HG02870 (cell line): ENCODE measurements at regions not wholly inside any gene's neighbourhood (a gene's known extent, or its start where the extent isn't known, plus 50 kb on each side); places are given as distances from the start of the nearest gene placed in this dataset.
"Not testable (repeated sequence)": the region's sequence is repeated elsewhere in the genome, so short reads cannot be mapped to it uniquely, and the experiment has no call there.

Experiments
- ATAC-seq: cut with Tn5 transposase; IDR thresholded peaks from one replicate; pipeline ENCODE4 v1.9.1; 2021; ENCODE audit warnings: mild to moderate bottlenecking, moderate library complexity; ENCODE audit not compliant: unreplicated experiment

DNA sequence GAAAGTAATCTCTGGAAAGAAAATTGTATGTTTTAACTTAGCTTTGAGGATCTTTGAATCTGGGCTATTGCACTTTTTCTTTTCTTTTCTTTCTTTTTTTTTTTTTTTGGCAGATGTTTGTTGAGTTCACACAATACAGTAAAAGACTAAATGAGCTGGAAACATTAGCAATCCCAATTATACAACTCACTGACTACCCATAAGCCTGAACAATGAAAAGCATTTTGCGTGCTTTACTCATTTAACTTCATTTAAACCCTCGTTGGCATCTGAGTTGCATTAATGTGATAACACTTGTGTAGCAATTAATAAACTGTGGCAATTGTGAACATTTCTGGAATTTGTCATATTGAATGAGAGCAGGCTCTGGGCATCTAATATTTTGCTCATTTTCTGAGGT lies 269.4 kb upstream of the RBMS3 start:
- ATAC-seq, result no peak

DNA sequence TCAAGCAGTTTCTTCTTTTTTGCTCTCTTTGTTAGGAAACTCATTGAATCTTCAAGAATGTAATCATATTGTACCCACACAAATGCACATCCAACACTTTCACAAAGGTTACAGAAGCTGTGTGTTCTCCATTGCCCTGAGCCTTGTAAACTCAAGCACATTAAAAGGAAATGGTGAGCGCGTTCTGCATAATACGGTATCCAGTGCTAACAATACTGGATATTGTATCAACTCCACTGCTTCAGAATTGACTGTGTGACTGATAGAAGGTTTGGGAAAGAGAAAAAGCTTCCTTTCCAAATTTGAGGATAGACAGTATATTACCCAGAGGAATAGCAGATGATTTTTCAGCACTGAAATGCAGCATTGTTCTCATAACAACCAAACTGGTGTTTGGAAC lies 268.9 kb upstream of the RBMS3 start:
- ATAC-seq, result no peak

DNA sequence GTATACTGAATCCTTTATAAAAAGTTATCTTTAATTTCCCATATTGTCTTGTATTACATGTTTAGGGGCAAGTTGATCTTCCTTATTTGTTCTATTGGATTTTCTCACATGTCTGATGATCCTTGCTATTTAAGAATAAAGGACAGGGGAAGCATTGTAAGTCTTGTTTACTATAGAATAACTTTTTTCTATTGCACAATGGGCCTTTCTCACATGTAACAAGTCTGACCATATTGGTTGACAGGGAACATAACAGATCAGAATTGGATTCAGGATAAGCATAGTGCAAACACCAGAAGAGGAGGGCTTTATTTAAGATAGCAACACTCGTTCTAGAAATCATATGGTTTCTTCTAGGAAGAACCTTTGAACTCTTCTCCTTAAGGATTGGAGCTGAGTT lies 257.9 kb upstream of the RBMS3 start:
- no peak for ATAC-seq

DNA sequence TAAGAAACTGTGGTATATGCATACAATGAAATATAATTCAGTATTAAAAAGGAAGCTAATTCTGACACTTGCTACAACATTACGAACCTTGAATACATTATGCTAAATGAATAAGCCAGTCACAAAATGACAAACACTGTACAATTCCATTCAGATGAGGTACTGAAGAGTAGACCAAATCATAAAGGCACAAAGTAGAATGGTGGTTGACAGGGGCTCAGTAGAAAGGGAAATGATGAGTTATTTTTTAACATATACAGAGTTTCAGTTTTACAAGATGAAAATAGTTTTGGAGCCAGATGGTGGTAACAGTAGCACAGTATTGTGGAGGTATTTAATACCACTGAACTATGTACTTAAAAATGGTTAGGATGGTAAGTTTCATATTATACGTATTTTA lies 254.6 kb upstream of the RBMS3 start:
- ATAC-seq, result peak; percentile 94

DNA sequence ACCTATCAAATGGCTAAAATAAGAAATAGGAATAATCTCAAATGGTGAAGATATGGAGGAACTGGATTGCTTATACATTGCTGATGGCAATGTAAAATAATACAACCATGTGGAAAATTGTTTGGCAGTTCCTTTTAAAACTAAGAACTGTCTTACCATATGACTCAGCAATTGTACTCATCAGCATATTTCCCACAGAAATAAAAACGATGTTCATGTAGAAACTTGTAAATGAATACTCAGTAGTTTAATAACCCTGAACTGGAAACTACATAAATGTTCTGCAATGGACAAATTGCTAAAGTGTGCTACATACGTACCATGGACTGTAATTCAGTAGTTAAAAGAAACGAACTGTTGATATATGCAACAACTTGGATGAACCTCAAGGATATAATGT lies 253.9 kb upstream of the RBMS3 start:
- ATAC-seq, result peak; percentile 40

DNA sequence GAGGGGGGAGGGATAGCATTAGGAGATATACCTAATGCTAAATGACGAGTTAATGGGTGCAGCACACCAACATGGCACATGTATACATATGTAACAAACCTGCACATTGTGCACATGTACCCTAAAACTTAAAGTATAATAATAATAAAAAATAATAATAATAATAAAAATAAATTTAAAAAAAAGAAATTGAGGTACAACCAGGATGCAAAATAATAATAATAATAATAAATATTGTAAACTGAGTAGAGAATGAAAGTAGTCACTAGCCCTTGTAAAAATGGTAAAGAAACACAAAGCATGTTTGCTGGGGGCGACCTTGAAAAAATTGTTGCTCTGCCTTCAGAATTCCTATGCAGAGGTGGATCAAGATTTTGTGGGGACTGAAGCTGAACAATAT lies 249.7 kb upstream of the RBMS3 start:
- not testable (repeated sequence) for ATAC-seq

DNA sequence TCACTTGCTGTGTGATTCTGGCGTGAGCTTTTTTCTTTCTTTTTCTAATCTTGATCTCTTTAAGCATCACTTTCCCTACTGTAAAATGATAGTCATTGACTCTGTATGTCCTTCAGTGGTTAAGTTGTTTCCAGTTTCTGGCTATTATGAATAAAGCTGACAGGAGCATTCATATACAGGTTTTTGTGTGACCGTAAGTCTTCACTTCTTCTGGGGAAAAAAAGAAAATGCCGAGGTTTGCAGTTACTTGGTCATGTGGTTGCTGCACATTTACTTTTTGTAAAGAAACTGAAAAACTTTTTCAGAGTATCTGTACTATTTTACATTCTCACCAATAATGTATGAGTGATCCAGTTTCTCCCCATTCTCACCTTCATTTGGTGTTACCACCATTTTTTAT lies 247.4 kb upstream of the RBMS3 start:
- ATAC-seq, result no peak

DNA sequence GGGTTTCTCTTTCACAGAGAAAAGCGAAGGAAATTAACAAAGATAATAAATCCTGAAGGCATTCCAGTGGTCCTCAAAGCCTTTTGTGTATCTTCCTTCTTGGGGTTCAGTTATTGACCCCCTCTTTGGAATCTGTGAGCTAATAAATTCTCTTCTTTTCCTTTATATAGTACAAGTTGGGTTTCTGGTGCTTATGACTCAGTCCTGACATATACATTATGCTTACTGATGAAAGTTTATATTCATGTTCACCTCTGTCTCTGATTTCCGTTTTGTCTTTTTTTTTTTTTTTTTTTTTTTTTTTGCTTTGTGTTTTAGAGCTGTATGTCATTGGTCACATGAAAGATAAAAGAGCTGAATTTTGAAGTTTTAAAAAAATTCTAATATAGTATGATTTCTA lies 230.7 kb upstream of the RBMS3 start:
- ATAC-seq, result no peak

DNA sequence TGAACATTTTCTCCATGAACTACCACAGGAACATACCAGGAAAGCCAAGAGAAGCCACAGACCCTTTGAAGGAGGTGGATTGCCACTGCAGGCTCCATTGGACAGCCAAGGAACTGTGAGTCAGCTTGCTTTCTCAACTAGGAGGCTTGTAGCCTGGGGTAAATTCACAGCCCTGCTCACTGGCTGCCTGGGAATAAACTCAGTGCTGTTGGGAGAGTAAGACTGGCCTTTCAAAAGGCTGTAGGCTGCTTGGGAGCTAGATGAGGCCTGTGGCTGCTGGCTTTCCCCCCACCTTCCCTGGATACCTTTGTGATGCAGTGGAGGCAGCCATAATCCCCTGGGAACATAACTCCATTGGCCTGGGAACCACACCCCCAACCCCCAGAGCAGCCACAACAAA lies 223.5 kb upstream of the RBMS3 start:
- no peak for ATAC-seq

DNA sequence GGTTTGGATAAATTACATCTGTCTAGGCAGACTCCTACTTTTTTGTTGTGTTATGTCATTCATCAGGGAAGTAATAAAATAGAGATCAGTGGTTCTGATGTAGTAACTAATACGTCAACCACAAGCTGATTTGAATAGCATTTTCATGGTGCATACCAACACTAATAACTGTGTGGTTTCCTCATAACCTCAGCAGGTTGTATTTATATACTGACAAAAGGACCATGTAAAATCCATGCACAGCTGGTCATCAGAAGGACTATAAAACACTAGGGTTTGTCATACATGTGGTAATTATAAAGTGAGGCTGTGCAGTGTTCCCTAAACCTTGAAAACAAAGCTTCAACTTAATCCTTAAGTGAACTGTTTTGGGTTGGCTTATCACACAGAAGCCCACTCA lies 216.8 kb upstream of the RBMS3 start:
- ATAC-seq, result no peak

DNA sequence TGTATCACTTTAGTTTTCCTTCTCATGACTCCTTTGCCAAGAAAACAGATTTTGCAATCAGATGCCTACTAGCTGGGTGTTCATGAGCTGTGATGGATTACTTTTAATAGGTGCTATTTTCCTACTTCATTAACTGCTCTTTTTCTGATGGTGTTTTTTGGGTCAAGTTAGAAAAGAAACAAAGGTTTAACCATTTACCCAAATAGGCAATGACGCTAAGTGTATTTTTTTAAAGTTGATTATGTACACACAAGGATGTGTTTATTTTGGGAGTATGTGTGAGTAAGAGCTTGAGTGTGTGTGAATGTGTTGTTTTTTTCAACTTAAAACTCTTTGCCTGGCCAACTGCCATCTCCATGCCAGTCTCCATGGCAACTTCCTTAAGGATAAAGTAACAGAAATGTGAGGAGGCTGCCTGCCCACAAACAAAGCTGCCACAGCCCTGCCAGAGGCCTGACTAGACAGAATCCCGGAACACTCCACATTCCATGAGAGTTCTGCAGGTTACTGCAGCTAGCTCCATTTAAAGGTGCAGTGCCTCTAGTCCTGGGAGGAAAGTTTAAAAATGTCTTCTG lies 215.6 kb upstream of the RBMS3 start:
- ATAC-seq, result no peak

DNA sequence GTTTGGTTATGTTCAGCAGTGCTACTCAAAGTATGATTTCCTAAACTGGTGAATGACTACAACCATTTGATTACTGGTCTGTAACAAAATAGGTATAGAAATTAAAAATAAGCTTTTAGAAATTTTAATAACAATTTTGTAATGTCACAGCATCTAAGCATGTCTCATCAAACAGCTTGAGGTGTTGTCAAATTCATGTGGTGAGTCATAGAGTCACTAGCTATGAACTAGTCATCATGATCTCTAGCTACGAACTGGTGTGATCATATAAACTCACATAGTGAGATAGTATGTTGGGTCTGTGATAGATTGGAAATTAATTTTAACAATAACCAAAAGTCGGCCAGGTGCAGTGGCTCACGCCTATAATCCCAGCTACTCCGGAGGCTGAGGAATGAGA lies 213.9 kb upstream of the RBMS3 start:
- ATAC-seq, result no peak

DNA sequence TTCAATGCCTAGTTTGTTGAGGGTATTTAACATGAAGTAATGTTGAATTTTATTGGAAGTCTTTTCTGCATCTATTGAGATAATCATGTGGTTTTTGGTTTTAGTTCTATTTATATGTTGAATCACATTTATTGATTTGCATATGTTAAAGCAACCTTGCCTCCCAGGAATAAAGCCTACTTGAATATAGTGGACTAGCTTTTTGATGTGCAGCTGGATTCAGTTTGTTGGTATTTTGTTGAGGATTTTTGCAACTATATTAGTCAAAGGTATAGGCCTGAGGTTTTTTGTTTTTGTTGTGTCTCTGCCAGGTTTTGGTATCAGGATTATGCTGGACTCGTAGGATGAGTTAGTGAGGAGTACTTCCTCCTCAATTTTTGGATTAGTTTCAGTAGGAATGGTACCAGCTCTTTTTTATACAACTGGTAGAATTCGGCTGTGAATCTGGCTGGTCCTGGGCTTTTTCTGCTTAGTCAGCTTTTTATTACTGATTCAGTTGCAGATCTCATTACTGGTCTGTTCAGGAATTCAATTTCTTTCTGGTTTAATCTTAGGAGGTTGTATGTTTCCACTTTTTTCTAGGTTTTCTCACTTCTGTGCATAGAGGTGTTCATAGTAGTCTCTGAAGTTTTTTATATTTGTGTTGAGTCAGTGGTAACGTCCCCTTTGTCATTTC lies 209.8 kb upstream of the RBMS3 start:
- ATAC-seq, result no peak

DNA sequence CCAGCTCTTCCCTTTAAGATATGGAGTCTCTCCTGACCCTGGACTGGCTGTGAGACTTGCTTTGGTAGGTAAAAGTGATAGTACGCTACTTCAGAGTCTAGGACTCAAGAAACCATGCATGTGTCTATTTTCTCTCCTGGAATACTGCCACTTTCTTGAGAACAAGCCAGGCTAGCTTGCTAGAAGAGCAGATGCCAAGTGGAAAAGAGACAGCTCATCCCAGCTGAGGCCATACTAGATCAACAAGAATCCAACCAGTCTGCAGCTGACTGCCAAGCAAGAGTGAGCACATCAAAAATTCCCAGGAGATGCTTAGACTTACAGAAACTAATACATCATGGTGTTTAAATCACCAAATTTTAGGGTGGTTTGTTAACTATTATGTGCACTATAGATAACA lies 208.3 kb upstream of the RBMS3 start:
- no peak for ATAC-seq

DNA sequence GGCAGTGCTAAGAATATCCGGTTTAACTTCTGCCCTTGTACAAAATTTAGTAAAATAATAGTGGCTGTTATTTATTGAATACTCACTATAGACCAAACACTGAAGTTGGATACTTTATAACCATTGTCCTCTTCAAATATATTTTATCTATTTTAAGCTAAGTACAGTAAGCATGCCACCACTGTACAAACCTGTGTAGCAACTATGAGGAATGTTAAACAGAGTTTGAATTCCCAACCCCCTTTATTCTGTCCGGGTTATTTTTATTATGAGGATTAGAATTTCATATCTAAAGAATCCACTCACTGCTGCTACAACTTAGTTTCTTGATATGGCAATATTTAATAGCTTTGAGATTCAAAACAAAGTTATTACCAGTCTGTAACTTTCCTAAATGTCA lies 203.5 kb upstream of the RBMS3 start:
- no peak for ATAC-seq

DNA sequence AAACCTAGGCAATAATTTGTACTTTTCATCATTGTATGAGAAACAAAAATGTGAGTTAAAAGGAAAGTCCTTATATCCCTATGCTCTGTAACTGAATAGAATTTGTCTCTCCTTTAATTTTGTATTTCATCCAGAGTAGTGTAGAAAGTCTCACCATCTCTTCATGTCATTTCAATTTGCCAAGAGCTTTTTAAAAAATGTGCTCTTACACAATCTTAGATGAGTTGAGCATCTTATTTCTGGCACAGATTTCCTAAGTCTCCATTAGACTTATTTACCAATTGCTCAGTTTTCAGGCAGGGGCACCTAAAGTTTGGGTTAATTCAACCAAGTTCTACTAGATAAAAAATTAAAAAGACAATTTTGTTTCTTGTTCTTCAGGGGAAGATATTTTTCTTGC lies 201.5 kb upstream of the RBMS3 start:
- ATAC-seq, result no peak

DNA sequence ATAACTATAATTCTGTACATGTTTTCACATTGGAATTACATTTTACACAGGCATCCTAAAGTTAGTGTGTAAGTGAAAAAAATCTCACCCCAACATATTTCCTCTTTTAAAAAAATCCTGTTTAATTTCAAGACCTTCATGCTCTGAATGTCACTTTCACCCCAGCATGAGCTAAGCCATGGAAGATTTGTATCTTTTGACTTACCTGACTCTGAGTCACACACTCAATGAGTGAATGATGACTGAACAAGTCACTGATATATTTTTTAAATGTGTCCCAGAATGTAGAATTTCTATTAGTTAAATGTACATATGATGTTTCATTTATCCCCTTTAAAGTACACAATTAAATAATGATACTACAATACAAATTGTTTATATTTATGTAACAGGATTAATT lies 199.9 kb upstream of the RBMS3 start:
- ATAC-seq, result no peak

DNA sequence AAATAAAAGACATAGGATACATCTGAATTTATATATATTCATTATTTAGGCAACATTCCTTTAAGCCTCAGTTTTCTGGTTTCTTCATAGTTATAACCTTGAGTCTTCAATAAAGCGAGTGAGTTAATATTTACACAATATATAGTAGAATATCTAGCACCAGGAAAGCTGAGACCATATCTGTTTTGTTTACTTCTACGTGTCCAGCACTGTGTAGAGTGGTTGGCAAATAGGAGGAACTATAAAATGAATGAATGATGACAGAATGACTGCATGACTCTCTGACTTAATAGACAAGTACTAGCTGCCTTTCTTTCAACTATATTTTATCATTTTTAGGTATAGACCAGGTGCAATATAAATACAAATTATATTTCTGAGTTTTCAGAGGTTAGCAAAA lies 197.8 kb upstream of the RBMS3 start:
- ATAC-seq, result no peak

DNA sequence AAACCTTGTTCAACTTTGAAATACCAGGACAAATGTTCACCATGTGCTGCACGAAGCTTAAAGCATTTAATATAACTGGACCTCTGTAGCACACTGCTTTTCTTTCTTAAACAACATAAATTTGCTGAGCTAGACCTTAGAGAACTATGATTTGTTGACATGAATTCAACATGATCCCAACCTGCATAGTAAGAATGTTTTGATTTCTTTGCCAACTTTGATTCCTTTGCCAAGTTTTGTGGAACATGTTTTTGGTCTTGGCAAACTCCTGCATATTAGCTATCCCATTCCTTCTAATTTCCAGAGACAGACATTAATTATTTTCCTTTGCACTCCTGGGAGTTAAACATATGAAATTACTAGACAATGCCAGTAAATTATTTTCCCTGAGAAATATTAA lies 197.2 kb upstream of the RBMS3 start:
- ATAC-seq, result no peak

DNA sequence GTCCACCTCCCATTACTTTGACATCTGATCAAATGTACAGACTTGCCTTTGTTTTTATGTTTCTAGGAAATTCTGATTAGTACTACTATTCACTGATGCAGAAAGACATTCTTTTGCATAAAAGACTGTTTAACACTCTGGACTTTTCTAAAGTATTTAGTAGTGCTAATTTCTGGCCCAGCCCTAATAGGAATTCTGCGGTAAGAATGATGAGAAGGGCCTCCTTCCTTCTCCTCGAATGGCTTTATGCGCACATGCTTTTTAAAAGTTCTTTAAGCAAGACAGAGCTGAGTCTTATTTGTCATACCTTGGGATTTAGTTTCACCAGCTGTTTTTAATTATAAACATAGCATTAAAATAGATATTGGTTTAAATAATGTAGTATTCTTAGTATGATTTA lies 192.3 kb upstream of the RBMS3 start:
- ATAC-seq, result no peak

DNA sequence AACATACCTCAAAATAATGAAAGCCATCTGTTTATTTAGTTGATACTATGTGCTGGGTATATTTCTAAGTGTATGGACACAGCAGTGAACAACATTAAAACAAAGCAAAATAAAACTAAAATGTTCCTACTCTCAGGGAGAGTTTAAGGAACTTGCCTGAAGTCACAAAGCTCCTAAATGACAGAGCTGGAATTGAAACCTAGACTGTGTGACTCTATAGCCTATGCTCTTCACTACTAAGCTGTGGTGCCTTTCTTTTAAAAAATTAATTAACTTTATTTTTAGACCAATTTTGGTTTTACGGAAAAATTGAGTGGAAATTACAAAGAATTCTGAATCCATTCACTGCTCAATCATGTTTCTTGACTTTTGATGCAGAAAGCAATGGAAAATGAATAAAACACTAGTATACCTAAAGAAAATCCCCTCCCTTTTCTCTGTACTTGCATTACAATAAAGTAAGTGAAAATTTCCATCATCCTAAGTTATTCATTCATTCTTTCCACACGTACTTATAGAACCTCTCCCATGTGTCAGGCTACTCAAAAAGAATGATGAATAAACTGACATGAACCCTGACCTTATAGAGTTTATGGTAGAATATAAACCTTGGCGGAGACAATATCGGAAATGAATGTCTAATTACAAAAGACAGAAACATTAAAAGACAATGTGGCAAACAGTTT lies 189.8 kb upstream of the RBMS3 start:
- ATAC-seq, result no peak

DNA sequence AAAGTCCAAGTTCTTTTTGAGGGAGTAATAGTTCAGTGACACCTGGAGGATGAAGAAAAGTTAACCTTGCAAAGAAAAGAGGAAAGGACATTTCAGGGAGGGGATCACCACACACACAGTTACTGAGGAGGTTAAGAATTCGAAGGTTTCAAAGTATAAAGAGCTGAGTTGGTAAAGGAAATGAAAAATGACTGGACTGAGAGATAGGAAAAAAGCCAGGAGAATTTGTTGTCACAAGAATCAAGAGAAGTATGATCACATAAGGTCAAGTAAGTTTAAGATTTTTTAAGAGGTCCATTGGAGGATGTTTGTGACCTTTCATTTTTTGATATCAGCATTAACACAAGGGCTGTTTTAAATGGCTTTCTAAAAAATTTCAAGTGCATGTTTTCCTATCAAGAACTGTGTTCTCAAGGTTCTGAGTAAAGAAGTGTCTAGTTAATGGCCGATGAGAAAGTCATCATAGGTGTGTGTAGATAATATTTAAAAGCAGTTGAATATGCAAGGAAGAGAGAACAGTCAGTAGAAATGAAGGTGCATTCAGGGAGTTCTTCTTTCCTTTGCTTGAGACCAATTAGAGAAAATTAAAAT lies 189.2 kb upstream of the RBMS3 start:
- ATAC-seq, result no peak
